Body of pancreas (tissue), 4 donors: ENCODE measurements at regions not wholly inside any gene's neighbourhood (a gene's known extent, or its start where the extent isn't known, plus 50 kb on each side); places are given as distances from the start of the nearest gene placed in this dataset.

Experiments used
- POLR2A ChIP-seq, 3 donors: fragments of 450-650 bp; IDR thresholded peaks; one replicate each; pipeline ENCODE4 v1.6.1; 2016; ENCODE audit warnings: antibody characterized with exemption in 3 of 3, mild to moderate bottlenecking in 2 of 3
- TF ChIP-seq, protein P1 (sequence below), 7 experiments: fragments of 450-650 bp in 4 of 7; fragments of 200-600 bp in 3 of 7; sonication (generic) in 3 of 7; IDR thresholded peaks; one replicate each; pipeline ENCODE4 v1.5.1; 2016 to 2019; ENCODE audit warnings: antibody characterized with exemption in 7 of 7

- TF ChIP-seq, protein P1, sequence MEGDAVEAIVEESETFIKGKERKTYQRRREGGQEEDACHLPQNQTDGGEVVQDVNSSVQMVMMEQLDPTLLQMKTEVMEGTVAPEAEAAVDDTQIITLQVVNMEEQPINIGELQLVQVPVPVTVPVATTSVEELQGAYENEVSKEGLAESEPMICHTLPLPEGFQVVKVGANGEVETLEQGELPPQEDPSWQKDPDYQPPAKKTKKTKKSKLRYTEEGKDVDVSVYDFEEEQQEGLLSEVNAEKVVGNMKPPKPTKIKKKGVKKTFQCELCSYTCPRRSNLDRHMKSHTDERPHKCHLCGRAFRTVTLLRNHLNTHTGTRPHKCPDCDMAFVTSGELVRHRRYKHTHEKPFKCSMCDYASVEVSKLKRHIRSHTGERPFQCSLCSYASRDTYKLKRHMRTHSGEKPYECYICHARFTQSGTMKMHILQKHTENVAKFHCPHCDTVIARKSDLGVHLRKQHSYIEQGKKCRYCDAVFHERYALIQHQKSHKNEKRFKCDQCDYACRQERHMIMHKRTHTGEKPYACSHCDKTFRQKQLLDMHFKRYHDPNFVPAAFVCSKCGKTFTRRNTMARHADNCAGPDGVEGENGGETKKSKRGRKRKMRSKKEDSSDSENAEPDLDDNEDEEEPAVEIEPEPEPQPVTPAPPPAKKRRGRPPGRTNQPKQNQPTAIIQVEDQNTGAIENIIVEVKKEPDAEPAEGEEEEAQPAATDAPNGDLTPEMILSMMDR (IDR thresholded peaks at IDR 0.05), result no peak
- TF ChIP-seq POLR2A (IDR thresholded peaks at IDR 0.05), result no peak
These were observed 225.2 kb downstream of the C12orf75 start for GRCh38 chr12:105555556-105556295.
